ENCODE measurements at regions not wholly inside any gene's neighbourhood (a gene's known extent, or its start where the extent isn't known, plus 50 kb on each side); places are given as distances from the start of the nearest gene placed in this dataset.

DNA sequence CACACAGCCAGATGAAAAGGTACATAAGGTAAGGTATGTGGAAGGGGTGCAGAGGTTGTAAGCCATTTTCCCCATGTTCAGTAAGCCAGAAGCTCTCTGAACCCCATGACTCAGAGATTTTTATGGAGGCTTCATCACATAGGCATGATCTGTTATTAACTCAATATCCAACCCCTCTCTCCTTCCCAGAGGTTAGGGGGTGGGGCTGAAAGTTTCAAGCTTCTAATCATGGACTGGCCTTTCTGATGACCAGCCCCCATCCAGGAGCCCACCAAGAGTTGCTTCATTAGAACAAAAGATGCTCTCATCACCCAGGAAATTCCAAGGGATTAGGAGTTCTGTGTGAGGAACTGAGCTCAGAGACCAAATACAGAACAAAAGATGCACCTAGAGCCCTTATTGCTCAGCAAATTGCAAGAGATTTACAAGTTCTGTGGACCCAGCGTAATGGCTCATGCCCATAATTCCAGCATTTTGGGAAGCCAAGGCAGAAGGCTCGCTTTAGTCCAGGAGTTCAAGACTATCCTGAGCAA is 103.2 kb upstream of the DAAM1 start:
- no peak for DNase-seq

DNA sequence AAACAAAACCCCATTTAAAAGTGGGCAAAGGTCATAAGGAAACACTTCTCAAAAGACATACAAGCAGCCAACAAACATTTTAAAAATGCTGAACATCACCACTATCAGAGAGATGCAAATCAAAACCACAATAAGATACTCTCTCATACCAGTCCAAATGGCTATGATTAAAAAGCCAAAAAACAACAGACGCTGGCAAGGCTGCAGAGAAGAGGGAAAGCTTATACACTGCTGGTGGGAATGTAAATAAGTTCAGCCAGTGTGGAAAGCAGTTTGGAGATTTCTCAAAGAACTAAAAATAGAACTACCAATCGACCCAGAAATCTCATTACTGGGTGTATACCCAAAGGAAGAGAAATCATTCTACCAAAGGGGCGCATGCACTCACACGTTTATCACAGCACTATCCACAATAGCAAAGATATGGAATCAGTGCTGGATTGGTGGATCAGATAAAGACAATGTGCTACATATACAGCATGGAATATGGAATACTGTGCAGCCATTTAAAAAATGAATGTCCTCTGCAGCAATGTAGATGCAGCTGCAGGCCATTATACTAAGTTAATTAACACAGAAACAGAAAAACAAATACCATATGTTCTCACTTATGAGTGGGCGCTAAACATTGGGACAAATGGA is 102.1 kb upstream of the DAAM1 start:
- H3K27ac Mint-ChIP-seq: no peak overlapping the region
- H3K9me3 Mint-ChIP-seq: no peaks in the 10 kb centered on the region
- H3K4me3 Mint-ChIP-seq: no peak overlapping the region

More for the DNA sequence above, 103.2 kb upstream of the DAAM1 start:
- no peak overlapping the region for H3K27ac Mint-ChIP-seq
- H3K36me3 Mint-ChIP-seq (ENCODE audit: insufficient read depth): no peaks in the 10 kb centered on the region
- H3K9me3 Mint-ChIP-seq: no peaks in the 10 kb centered on the region
- H3K27me3 Mint-ChIP-seq: peaks cover 0 to 17% of the 10 kb centered on the region in 2 donors
- no peak for ATAC-seq (replicated peaks)
- no peaks in the 10 kb centered on the region for H3K4me1 Mint-ChIP-seq (ENCODE audit: low read depth in 2 of 2)
- no peak overlapping the region for H3K4me3 Mint-ChIP-seq

GRCh38 chr14:59087240-59087639 is 101.2 kb upstream of the DAAM1 start:
- no peak overlapping the region for H3K27ac Mint-ChIP-seq

More for the DNA sequence above, 102.1 kb upstream of the DAAM1 start:
- ATAC-seq (replicated peaks) (no peak), DNase-seq (no peak)
- H3K27me3 Mint-ChIP-seq: peaks cover 1 to 19% of the 10 kb centered on the region in 2 donors
- H3K4me1 Mint-ChIP-seq (ENCODE audit: low read depth in 2 of 2): no peaks in the 10 kb centered on the region
- no peaks in the 10 kb centered on the region for H3K36me3 Mint-ChIP-seq (ENCODE audit: insufficient read depth)

GRCh38 chr14:59087711-59088110 is 100.8 kb upstream of the DAAM1 start:
- Mint-ChIP-seq H3K9me3 (no peaks in the 10 kb centered on the region), H3K4me3 (no peak overlapping the region), H3K27me3 (peaks cover 15 to 29% of the 10 kb centered on the region in 2 donors), H3K27ac (no peak overlapping the region), H3K4me1 (ENCODE audit: low read depth in 2 of 2) (no peaks in the 10 kb centered on the region), H3K36me3 (ENCODE audit: insufficient read depth) (no peaks in the 10 kb centered on the region)
- no peak for ATAC-seq (replicated peaks)
- DNase-seq: no peak

More at GRCh38 chr14:59087240-59087639, 101.2 kb upstream of the DAAM1 start:
- H3K9me3 Mint-ChIP-seq: no peaks in the 10 kb centered on the region
- H3K4me1 Mint-ChIP-seq (ENCODE audit: low read depth in 2 of 2): no peaks in the 10 kb centered on the region
- peaks cover 10 to 27% of the 10 kb centered on the region in 2 donors for H3K27me3 Mint-ChIP-seq
- H3K36me3 Mint-ChIP-seq (ENCODE audit: insufficient read depth): no peaks in the 10 kb centered on the region
- DNase-seq (no peak), ATAC-seq (replicated peaks) (no peak)
- H3K4me3 Mint-ChIP-seq: no peak overlapping the region

DNA sequence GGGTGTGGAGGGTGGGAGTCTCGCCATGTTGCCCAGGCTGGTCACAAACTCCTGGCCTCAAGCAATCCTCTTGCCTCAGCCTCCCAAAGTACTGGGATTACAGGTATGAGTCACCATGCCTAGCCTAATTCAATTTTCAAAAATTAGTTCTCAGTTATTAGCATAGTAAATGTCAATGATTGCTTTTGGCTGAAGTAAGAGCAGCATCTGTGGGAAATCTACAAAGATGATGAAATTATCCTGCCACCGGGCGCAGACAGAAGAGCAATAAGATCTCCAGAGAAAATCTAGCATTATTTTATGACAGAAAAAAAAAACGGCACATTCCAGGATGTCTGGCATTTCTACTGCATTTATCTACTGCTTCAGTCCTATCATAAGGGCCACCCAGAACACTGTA is 97.9 kb upstream of the DAAM1 start:
- Mint-ChIP-seq H3K36me3 (ENCODE audit: insufficient read depth) (no peaks in the 10 kb centered on the region), H3K4me1 (ENCODE audit: low read depth in 2 of 2) (no peaks in the 10 kb centered on the region), H3K9me3 (no peaks in the 10 kb centered on the region), H3K4me3 (no peak overlapping the region), H3K27me3 (peaks cover 23 to 29% of the 10 kb centered on the region in 2 donors), H3K27ac (no peak overlapping the region)
- ATAC-seq (replicated peaks) (no peak), DNase-seq (no peak)

DNA sequence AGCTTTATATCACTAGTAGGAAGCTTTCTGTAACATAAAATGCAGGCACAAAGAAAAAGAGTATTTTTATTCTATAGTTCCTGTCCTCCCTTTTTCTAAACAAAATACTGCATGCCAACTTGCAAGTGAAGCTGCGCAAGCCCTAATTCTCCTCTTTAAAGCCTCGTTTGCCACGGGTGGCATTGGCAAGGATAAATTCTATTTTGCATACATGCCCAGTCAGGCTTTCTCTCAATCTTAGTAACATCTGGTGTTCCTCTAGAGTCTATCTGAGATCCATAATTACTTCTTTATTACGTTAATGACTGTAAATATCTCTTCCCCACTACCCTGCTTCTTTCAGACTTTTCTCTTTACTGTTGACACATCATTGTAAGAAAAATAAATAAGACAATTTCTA is 97.1 kb upstream of the DAAM1 start:
- no peaks in the 10 kb centered on the region for H3K36me3 Mint-ChIP-seq (ENCODE audit: insufficient read depth)
- DNase-seq (no peak), ATAC-seq (replicated peaks) (no peak)
- H3K9me3 Mint-ChIP-seq: no peaks in the 10 kb centered on the region
- no peaks in the 10 kb centered on the region for H3K4me1 Mint-ChIP-seq (ENCODE audit: low read depth in 2 of 2)
- peaks cover 23 to 29% of the 10 kb centered on the region in 2 donors for H3K27me3 Mint-ChIP-seq
- H3K4me3 Mint-ChIP-seq: no peak overlapping the region
- no peak overlapping the region for H3K27ac Mint-ChIP-seq

- Mint-ChIP-seq H3K27ac (no peak overlapping the region), H3K9me3 (no peaks in the 10 kb centered on the region), H3K36me3 (ENCODE audit: insufficient read depth) (no peaks in the 10 kb centered on the region), H3K4me1 (ENCODE audit: low read depth in 2 of 2) (no peaks in the 10 kb centered on the region), H3K4me3 (no peak overlapping the region), H3K27me3 (peaks cover 23 to 29% of the 10 kb centered on the region in 2 donors)
- ATAC-seq (replicated peaks) (no peak), DNase-seq (no peak)
Measured at GRCh38 chr14:59091976-59092375, 96.5 kb upstream of the DAAM1 start.

DNA sequence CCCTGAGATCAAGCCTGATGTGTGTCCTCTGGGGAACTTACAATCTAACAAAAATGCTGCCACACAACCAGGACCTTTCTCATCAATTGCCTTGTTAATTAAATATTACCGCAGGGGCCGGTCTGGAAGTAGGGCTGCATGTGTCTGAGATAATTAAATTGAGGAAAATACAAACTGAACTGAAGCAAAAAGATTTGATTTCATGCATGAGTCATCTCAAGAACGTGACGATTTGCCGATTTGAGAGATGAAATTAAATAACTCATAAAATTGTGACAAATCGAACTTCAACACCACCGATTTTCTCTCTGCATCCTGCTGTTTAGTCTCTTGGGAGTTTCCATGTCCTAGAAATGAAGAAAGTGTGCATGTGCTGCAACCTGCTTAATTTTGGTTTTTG is 94.6 kb upstream of the DAAM1 start:
- H3K4me3 Mint-ChIP-seq: no peak overlapping the region

GRCh38 chr14:59096303-59096702 is 92.2 kb upstream of the DAAM1 start:
- no peaks in the 10 kb centered on the region for H3K4me1 Mint-ChIP-seq (ENCODE audit: low read depth in 2 of 2)
- peaks cover 31 to 34% of the 10 kb centered on the region in 2 donors for H3K27me3 Mint-ChIP-seq
- no peaks in the 10 kb centered on the region for H3K9me3 Mint-ChIP-seq
- H3K36me3 Mint-ChIP-seq (ENCODE audit: insufficient read depth): no peaks in the 10 kb centered on the region
- ATAC-seq (replicated peaks): no peak
- DNase-seq: no peak
- H3K27ac Mint-ChIP-seq: no peak overlapping the region
- H3K4me3 Mint-ChIP-seq: no peak overlapping the region

More for the DNA sequence above, 94.6 kb upstream of the DAAM1 start:
- ATAC-seq (replicated peaks): no peak
- Mint-ChIP-seq H3K36me3 (ENCODE audit: insufficient read depth) (no peaks in the 10 kb centered on the region), H3K27me3 (peaks cover 23 to 29% of the 10 kb centered on the region in 2 donors), H3K4me1 (ENCODE audit: low read depth in 2 of 2) (no peaks in the 10 kb centered on the region), H3K27ac (no peak overlapping the region), H3K9me3 (no peaks in the 10 kb centered on the region)
- DNase-seq: no peak

- H3K4me3 Mint-ChIP-seq: no peak overlapping the region
- no peaks in the 10 kb centered on the region for H3K9me3 Mint-ChIP-seq
- H3K27me3 Mint-ChIP-seq: peaks cover 26 to 27% of the 10 kb centered on the region in 2 donors
- H3K27ac Mint-ChIP-seq: no peak overlapping the region
- no peaks in the 10 kb centered on the region for H3K36me3 Mint-ChIP-seq (ENCODE audit: insufficient read depth)
- ATAC-seq (replicated peaks) (no peak), DNase-seq (no peak)
- no peaks in the 10 kb centered on the region for H3K4me1 Mint-ChIP-seq (ENCODE audit: low read depth in 2 of 2)
Measured at GRCh38 chr14:59097681-59098080, 90.8 kb upstream of the DAAM1 start.

- no peaks in the 10 kb centered on the region for H3K9me3 Mint-ChIP-seq
- no peaks in the 10 kb centered on the region for H3K4me1 Mint-ChIP-seq (ENCODE audit: low read depth in 2 of 2)
- H3K27ac Mint-ChIP-seq: no peak overlapping the region
- peaks cover 19 to 20% of the 10 kb centered on the region in 2 donors for H3K27me3 Mint-ChIP-seq
- no peaks in the 10 kb centered on the region for H3K36me3 Mint-ChIP-seq (ENCODE audit: insufficient read depth)
- DNase-seq (no peak), ATAC-seq (replicated peaks) (no peak)
- H3K4me3 Mint-ChIP-seq: no peak overlapping the region
Measured at GRCh38 chr14:59098377-59098776, 90.1 kb upstream of the DAAM1 start.

DNA sequence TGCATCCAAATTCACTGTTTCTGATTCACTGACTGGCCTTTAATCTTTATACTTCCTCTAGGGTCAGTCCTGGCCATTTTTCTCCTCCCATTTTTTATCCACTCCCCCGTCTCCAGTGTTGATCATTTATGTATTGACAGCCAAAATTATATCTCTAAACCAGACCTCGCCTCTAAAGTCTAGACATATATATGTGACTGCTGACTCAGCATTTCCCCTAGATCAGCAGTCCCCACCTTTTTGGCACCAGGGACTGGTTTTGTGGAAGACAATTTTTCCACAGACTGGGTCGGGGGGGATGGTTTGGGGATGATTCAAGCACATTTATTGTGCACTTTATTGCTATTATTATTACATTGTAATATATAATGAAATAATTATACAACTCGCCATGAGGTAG is 88.3 kb upstream of the DAAM1 start:
- no peak overlapping the region for H3K27ac Mint-ChIP-seq
- H3K36me3 Mint-ChIP-seq (ENCODE audit: insufficient read depth): no peaks in the 10 kb centered on the region

DNA sequence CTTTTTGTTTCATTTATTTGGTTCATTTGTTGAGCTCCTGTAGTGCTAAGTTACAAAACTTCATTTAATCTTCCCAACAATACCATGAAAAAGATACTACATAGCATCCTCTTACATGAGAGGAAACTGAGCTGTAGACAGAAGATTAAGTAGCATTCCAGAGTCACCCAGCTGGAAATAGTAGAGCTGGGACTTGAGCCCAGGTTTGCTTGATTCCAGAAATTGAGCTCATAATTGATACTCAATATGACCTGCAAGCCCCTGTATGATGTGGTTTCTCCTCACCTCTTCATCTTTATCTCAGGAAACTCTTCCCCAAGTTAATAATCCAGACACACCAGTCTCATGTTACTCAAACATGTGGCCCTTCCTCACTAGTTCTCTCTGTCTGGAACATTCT is 87.0 kb upstream of the DAAM1 start:
- no peak for ATAC-seq (replicated peaks)
- no peak for DNase-seq
- no peak overlapping the region for H3K4me3 Mint-ChIP-seq
- no peaks in the 10 kb centered on the region for H3K9me3 Mint-ChIP-seq
- H3K27me3 Mint-ChIP-seq: peaks cover 21 to 22% of the 10 kb centered on the region in 2 donors
- no peaks in the 10 kb centered on the region for H3K36me3 Mint-ChIP-seq (ENCODE audit: insufficient read depth)
- no peaks in the 10 kb centered on the region for H3K4me1 Mint-ChIP-seq (ENCODE audit: low read depth in 2 of 2)
- H3K27ac Mint-ChIP-seq: no peak overlapping the region

More for the DNA sequence above, 88.3 kb upstream of the DAAM1 start:
- DNase-seq (no peak), ATAC-seq (replicated peaks) (no peak)
- no peaks in the 10 kb centered on the region for H3K9me3 Mint-ChIP-seq
- H3K27me3 Mint-ChIP-seq: peaks cover 17 to 19% of the 10 kb centered on the region in 2 donors
- no peaks in the 10 kb centered on the region for H3K4me1 Mint-ChIP-seq (ENCODE audit: low read depth in 2 of 2)
- H3K4me3 Mint-ChIP-seq: no peak overlapping the region

DNA sequence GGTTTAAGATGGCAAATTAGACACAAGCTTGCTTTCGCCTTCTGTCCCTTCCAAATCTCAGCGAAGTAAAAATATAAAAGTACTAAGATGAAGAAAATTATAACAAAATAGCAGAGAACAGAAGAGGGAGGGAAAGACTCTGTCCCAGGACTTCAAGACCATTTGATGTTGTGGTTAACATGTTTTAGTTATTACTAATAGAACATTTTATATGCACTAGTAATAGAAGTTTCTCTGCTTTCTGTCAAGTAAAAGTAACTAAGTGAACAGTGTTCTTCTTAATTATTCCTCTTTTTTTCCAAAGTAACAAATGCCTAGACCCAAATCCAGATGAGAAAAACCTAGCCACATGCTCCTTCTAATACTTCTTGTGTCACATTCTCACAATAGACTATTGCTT is 85.1 kb upstream of the DAAM1 start:
- Mint-ChIP-seq H3K4me1 (ENCODE audit: low read depth in 2 of 2) (no peaks in the 10 kb centered on the region), H3K9me3 (no peaks in the 10 kb centered on the region), H3K4me3 (no peak overlapping the region), H3K27ac (no peak overlapping the region), H3K36me3 (ENCODE audit: insufficient read depth) (no peaks in the 10 kb centered on the region), H3K27me3 (peaks cover 35 to 41% of the 10 kb centered on the region in 2 donors)
- DNase-seq (no peak), ATAC-seq (replicated peaks) (no peak)

All from effector memory CD8-positive, alpha-beta T cell (primary cell).